Skeletal muscle satellite cell (primary cell): ENCODE measurements at regions not wholly inside any gene's neighbourhood (a gene's known extent, or its start where the extent isn't known, plus 50 kb on each side); places are given as distances from the start of the nearest gene placed in this dataset.

Experiments used
- H3K27me3 ChIP-seq: 2 replicates; pipeline ENCODE4 v1.7.0; 2013; ENCODE audit warnings: low read length; ENCODE audit not compliant: control insufficient read depth, insufficient read depth
- H3K36me3 ChIP-seq: 2 replicates; pipeline ENCODE4 v1.7.0; 2013; ENCODE audit warnings: mild to moderate bottlenecking, control low read depth, low read length; ENCODE audit not compliant: insufficient read depth
- H3K4me1 ChIP-seq: 2 replicates; pipeline ENCODE4 v1.7.0; 2013; ENCODE audit warnings: low read length; ENCODE audit not compliant: control insufficient read depth, insufficient read depth
- H3K4me2 ChIP-seq: 2 replicates; pipeline ENCODE4 v1.7.0; 2013; ENCODE audit warnings: mild to moderate bottlenecking, low read length
- H3K4me3 ChIP-seq: 2 replicates; pipeline ENCODE4 v1.7.0; 2013; ENCODE audit warnings: low read length
- H3K9ac ChIP-seq: 2 replicates; pipeline ENCODE4 v1.7.0; 2013; ENCODE audit warnings: mild to moderate bottlenecking, low read depth, low read length, moderate library complexity
- H3K9me3 ChIP-seq: replicated peaks from 2 replicates; pipeline ENCODE4 v1.7.0; 2013; ENCODE audit warnings: mild to moderate bottlenecking, control low read depth, low read length

DNA sequence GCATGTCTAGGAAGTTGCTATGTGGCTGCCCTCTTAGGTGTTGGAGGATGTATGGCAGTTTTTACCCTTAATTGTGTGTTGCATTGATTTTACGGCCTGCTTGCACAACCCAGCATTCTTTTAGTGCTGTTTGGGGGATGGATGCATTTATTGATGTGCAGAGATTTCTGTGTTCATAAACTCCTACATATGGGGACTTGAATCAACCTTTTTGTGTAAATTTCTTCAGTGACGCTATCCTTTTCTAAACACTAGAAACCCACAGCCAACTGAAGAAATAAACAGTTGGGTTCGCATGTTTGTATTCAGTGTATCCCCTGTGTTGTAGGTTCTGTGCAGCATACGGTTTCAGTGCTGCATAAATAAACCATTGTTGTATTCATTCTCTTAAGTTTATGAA, 263.7 kb downstream of the RASEF start:
- H3K4me1 ChIP-seq, result no peaks in the 10 kb centered on the region
- H3K36me3 ChIP-seq, result no peaks in the 10 kb centered on the region
- no peak overlapping the region for H3K4me2 ChIP-seq
- H3K27me3 ChIP-seq, result no peaks in the 10 kb centered on the region
- no peaks in the 10 kb centered on the region for H3K9me3 ChIP-seq
- no peak overlapping the region for H3K4me3 ChIP-seq
- H3K9ac ChIP-seq, result no peak overlapping the region

GRCh38 chr9:82805027-82805426, 257.9 kb downstream of the RASEF start:
- H3K9ac ChIP-seq, result no peak overlapping the region
- no peak overlapping the region for H3K4me2 ChIP-seq
- no peak overlapping the region for H3K4me3 ChIP-seq
- H3K36me3 ChIP-seq, result no peaks in the 10 kb centered on the region
- H3K9me3 ChIP-seq, result no peaks in the 10 kb centered on the region
- no peaks in the 10 kb centered on the region for H3K27me3 ChIP-seq
- H3K4me1 ChIP-seq, result no peaks in the 10 kb centered on the region

DNA sequence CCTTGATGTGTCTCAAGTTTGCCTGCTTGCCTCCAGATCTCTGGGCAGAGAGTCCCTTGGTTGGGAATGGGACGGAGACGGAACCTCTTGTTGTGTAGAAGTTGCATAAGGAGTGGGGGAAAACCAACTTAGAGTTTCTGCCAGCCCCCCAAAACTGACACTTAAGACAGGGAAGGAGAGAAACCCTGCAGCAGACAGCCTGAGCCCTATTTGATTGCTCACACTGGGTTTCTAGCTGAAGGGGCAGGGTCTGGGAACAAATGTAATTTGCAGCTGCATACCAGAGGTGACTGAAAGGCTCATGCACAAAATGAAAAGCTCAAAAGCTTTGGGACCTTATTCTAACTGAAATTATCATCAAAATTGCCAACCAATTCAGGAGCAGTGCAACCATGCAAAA, 254.5 kb downstream of the RASEF start:
- Histone ChIP-seq H3K4me2 (no peak overlapping the region), H3K9me3 (no peaks in the 10 kb centered on the region), H3K36me3 (no peaks in the 10 kb centered on the region), H3K4me3 (no peak overlapping the region), H3K4me1 (no peaks in the 10 kb centered on the region), H3K27me3 (no peaks in the 10 kb centered on the region), H3K9ac (no peak overlapping the region)

DNA sequence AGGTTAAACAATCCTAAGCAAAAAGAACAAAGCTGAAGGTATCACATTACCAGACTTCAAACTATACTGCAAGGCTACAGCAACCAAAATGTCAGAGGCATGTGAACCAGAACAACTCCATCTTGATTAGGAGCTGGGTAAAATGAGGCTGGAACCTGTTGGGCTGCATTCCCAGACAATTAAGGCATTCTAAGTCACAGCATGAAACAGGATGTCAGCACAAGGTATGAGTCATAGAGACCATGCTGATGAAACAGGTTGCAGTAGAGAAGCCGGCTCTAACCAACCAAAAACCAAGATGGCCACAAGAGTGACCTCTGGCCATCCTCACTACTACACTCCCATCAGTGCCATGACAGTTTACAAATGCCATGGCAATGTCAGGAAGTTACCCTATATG, 252.0 kb downstream of the RASEF start:
- H3K27me3 ChIP-seq, result no peaks in the 10 kb centered on the region
- no peak overlapping the region for H3K4me2 ChIP-seq
- no peaks in the 10 kb centered on the region for H3K36me3 ChIP-seq
- no peaks in the 10 kb centered on the region for H3K9me3 ChIP-seq
- no peak overlapping the region for H3K4me3 ChIP-seq
- no peak overlapping the region for H3K9ac ChIP-seq
- H3K4me1 ChIP-seq, result no peaks in the 10 kb centered on the region

DNA sequence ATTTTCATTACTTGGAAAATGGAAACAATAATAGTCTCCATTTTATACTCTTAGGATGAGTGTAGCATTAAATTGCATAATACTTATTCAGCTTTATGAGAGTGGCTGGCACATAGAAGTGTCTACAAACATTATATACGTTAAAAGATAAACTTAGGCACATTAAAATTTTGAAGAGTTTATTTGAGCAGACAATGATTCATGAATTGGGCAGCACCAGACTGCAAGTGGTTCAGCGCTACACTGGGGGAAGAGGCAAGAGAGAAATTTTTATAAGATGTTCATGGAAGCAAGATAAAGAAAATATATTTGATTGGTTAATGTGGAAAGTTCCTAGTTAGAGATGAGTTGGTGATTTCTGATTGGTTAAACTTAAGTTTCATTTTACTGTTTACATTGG, 243.7 kb downstream of the RASEF start:
- no peaks in the 10 kb centered on the region for H3K36me3 ChIP-seq
- no peak overlapping the region for H3K9ac ChIP-seq
- no peak overlapping the region for H3K4me2 ChIP-seq
- no peaks in the 10 kb centered on the region for H3K9me3 ChIP-seq
- no peaks in the 10 kb centered on the region for H3K27me3 ChIP-seq
- no peaks in the 10 kb centered on the region for H3K4me1 ChIP-seq
- H3K4me3 ChIP-seq, result no peak overlapping the region

DNA sequence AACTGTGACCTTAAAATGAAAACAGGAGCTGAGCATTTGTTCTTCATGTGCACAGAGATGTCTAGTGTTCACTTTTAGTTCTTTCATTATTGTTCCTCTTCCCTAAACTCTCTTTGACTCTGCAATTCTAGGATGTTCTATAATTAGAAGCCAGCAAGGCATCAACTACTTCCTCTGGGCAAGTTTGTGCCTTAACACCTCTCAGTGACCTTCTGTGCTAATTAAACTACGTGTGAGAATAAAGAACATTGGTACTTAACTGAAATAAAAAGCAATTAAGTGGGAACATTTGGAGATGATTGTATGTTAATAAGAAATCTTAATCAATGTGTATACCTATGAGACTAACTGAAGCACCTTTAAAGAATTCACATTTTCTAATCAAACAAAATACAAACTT, 242.8 kb downstream of the RASEF start:
- H3K4me2 ChIP-seq, result no peak overlapping the region

GRCh38 chr9:82829818-82830217, 233.1 kb downstream of the RASEF start:
- no peak overlapping the region for H3K4me3 ChIP-seq
- no peaks in the 10 kb centered on the region for H3K36me3 ChIP-seq
- H3K9me3 ChIP-seq, result no peaks in the 10 kb centered on the region
- H3K4me2 ChIP-seq, result no peak overlapping the region
- H3K4me1 ChIP-seq, result no peaks in the 10 kb centered on the region
- H3K9ac ChIP-seq, result no peak overlapping the region
- no peaks in the 10 kb centered on the region for H3K27me3 ChIP-seq

More for the DNA sequence above, 242.8 kb downstream of the RASEF start:
- no peaks in the 10 kb centered on the region for H3K36me3 ChIP-seq
- no peaks in the 10 kb centered on the region for H3K4me1 ChIP-seq
- H3K27me3 ChIP-seq, result no peaks in the 10 kb centered on the region
- H3K9ac ChIP-seq, result no peak overlapping the region
- H3K4me3 ChIP-seq, result no peak overlapping the region
- H3K9me3 ChIP-seq, result no peaks in the 10 kb centered on the region

- Histone ChIP-seq H3K27me3 (no peaks in the 10 kb centered on the region), H3K36me3 (no peaks in the 10 kb centered on the region), H3K4me3 (no peak overlapping the region), H3K4me2 (no peak overlapping the region), H3K9ac (no peak overlapping the region), H3K4me1 (peaks cover 5% of the 10 kb centered on the region), H3K9me3 (no peaks in the 10 kb centered on the region)
Observed at GRCh38 chr9:82865524-82865923, 197.4 kb downstream of the RASEF start.

GRCh38 chr9:82880336-82881050, 182.4 kb downstream of the RASEF start:
- Histone ChIP-seq H3K9ac (no peak overlapping the region), H3K4me2 (no peak overlapping the region), H3K4me3 (no peak overlapping the region), H3K9me3 (no peaks in the 10 kb centered on the region), H3K4me1 (peaks cover 18% of the 10 kb centered on the region), H3K36me3 (no peaks in the 10 kb centered on the region), H3K27me3 (no peaks in the 10 kb centered on the region)

- Histone ChIP-seq H3K4me2 (no peak overlapping the region), H3K4me1 (peaks cover 18% of the 10 kb centered on the region), H3K27me3 (no peaks in the 10 kb centered on the region), H3K4me3 (no peak overlapping the region), H3K9ac (no peak overlapping the region), H3K9me3 (no peaks in the 10 kb centered on the region), H3K36me3 (no peaks in the 10 kb centered on the region)
Observed at GRCh38 chr9:82882138-82882537, 180.8 kb downstream of the RASEF start.

GRCh38 chr9:82882748-82883147, 180.2 kb downstream of the RASEF start:
- no peak overlapping the region for H3K4me3 ChIP-seq
- no peaks in the 10 kb centered on the region for H3K27me3 ChIP-seq
- no peaks in the 10 kb centered on the region for H3K9me3 ChIP-seq
- H3K4me1 ChIP-seq, result peaks cover 18% of the 10 kb centered on the region
- no peak overlapping the region for H3K9ac ChIP-seq
- H3K36me3 ChIP-seq, result no peaks in the 10 kb centered on the region
- H3K4me2 ChIP-seq, result no peak overlapping the region

GRCh38 chr9:82883436-82883835, 179.5 kb downstream of the RASEF start:
- H3K36me3 ChIP-seq, result no peaks in the 10 kb centered on the region
- no peaks in the 10 kb centered on the region for H3K27me3 ChIP-seq

More at GRCh38 chr9:82883436-82883835, 179.5 kb downstream of the RASEF start:
- no peak overlapping the region for H3K9ac ChIP-seq
- H3K4me2 ChIP-seq, result no peak overlapping the region
- H3K9me3 ChIP-seq, result no peaks in the 10 kb centered on the region
- peaks cover 18% of the 10 kb centered on the region for H3K4me1 ChIP-seq
- H3K4me3 ChIP-seq, result no peak overlapping the region
